Fibroblast of lung (primary cell): ENCODE measurements at regions not wholly inside any gene's neighbourhood (a gene's known extent, or its start where the extent isn't known, plus 50 kb on each side); places are given as distances from the start of the nearest gene placed in this dataset.

ENCODE experiments used
- DNase-seq, 2 donors: peaks; one replicate each; pipeline versions ENCODE4 v3.0.0 to v3.0.0-alpha.2; 2010; ENCODE audit warnings: low read depth in 2 of 2
- H2AFZ ChIP-seq: 2 replicates; pipeline ENCODE4 v1.5.1; 2012; ENCODE audit warnings: low read length, control low read depth, inconsistent platforms
- H3K27ac ChIP-seq: 2 replicates; pipeline ENCODE4 v1.5.1; 2011; ENCODE audit warnings: low read length, control low read depth; ENCODE audit not compliant: insufficient read depth
- H3K27me3 ChIP-seq: 2 replicates; pipeline ENCODE4 v1.5.1; 2011; ENCODE audit warnings: mild to moderate bottlenecking, low read length; ENCODE audit not compliant: control insufficient read depth, insufficient read depth
- H3K36me3 ChIP-seq: 2 replicates; pipeline ENCODE4 v1.5.1; 2011; ENCODE audit warnings: low read length; ENCODE audit not compliant: control insufficient read depth, insufficient read depth
- H3K4me1 ChIP-seq: 2 replicates; pipeline ENCODE4 v1.5.1; 2011; ENCODE audit warnings: low read length; ENCODE audit not compliant: control insufficient read depth, insufficient read depth; ENCODE audit errors: extremely low read depth
- H3K4me2 ChIP-seq: 2 replicates; pipeline ENCODE4 v1.5.1; 2011; ENCODE audit warnings: low read length, control low read depth; ENCODE audit not compliant: insufficient read depth; ENCODE audit errors: extremely low read depth
- H3K4me3 ChIP-seq, 4 experiments: fragments of 200-600 bp in 1 of 4; sonication (generic) in 1 of 4; replicated peaks in 1 of 4; 2 replicates each; pipeline ENCODE4 v1.5.1; 2011 to 2016; ENCODE audit warnings: low read length in 4 of 4, low read depth in 3 of 4, mild to moderate bottlenecking in 3 of 4, control low read depth in 2 of 4, inconsistent platforms in 1 of 4, mixed read lengths in 1 of 4; ENCODE audit not compliant: insufficient read depth in 1 of 4; ENCODE audit errors: control extremely low read depth in 1 of 4
- H3K79me2 ChIP-seq: 2 replicates; pipeline ENCODE4 v1.5.1; 2012; ENCODE audit warnings: mild to moderate bottlenecking, low read length, inconsistent platforms; ENCODE audit not compliant: control insufficient read depth, insufficient read depth
- H3K9ac ChIP-seq: 2 replicates; pipeline ENCODE4 v1.5.1; 2011; ENCODE audit warnings: mild to moderate bottlenecking, low read length, control low read depth; ENCODE audit not compliant: insufficient read depth
- H3K9me3 ChIP-seq: 2 replicates; pipeline ENCODE4 v1.5.1; 2012; ENCODE audit warnings: low read depth, low read length; ENCODE audit not compliant: control insufficient read depth, insufficient read depth
- H4K20me1 ChIP-seq: 2 replicates; pipeline ENCODE4 v1.5.1; 2011; ENCODE audit warnings: low read length; ENCODE audit not compliant: control insufficient read depth, insufficient read depth; ENCODE audit errors: extremely low read depth
- EZH2 ChIP-seq: IDR thresholded peaks from 2 replicates; pipeline ENCODE4 v1.5.1; 2012; ENCODE audit warnings: low read length, control low read depth, mild to moderate bottlenecking; ENCODE audit errors: missing control alignments
- TF ChIP-seq, protein P1 (sequence below), 2 donors: IDR thresholded peaks in 1 of 2; conservative IDR thresholded peaks in 1 of 2; 1 replicate in 1 of 2; 2 replicates in 1 of 2; pipeline ENCODE4 v1.5.1; 2011 to 2012; ENCODE audit warnings: low read length in 2 of 2, control low read depth in 1 of 2, inconsistent platforms in 1 of 2, low read depth in 1 of 2, mild to moderate bottlenecking in 1 of 2

DNA sequence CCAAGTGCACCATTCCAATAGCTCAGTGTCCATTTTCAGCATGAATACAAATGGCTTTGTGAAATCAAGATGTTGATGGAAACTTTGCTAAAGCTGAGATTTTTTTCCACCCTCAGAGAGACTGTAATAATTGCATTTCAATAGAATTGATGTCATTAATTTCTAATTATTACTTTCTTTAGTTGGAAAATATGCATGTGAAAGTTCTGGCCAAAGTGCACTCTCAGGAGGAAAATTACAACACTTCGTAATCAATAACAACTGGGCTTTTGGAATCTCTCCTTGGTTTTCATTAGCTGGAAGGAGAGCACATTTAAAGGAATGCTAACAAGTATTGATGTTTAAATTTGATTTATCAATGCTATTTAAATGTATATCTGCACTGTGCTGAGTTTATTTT, 529.5 kb upstream of the CDH8 start:
- no peak for DNase-seq
- Histone ChIP-seq H3K4me3 (no peak overlapping the region), H3K27me3 (no peaks in the 10 kb centered on the region), H4K20me1 (no peaks in the 10 kb centered on the region), H3K27ac (no peak overlapping the region), H3K9me3 (no peaks in the 10 kb centered on the region), H3K4me2 (no peak overlapping the region), H3K36me3 (no peaks in the 10 kb centered on the region), H2AFZ (no peak overlapping the region), H3K9ac (no peak overlapping the region), H3K4me1 (no peaks in the 10 kb centered on the region), H3K79me2 (no peaks in the 10 kb centered on the region)
- TF ChIP-seq, protein P1, sequence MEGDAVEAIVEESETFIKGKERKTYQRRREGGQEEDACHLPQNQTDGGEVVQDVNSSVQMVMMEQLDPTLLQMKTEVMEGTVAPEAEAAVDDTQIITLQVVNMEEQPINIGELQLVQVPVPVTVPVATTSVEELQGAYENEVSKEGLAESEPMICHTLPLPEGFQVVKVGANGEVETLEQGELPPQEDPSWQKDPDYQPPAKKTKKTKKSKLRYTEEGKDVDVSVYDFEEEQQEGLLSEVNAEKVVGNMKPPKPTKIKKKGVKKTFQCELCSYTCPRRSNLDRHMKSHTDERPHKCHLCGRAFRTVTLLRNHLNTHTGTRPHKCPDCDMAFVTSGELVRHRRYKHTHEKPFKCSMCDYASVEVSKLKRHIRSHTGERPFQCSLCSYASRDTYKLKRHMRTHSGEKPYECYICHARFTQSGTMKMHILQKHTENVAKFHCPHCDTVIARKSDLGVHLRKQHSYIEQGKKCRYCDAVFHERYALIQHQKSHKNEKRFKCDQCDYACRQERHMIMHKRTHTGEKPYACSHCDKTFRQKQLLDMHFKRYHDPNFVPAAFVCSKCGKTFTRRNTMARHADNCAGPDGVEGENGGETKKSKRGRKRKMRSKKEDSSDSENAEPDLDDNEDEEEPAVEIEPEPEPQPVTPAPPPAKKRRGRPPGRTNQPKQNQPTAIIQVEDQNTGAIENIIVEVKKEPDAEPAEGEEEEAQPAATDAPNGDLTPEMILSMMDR (conservative IDR thresholded peaks at IDR 0.05 in 1 of 2, IDR thresholded peaks at IDR 0.05 in 1 of 2; ENCODE audit: low read depth in 1 of 2, low read length in 2 of 2) = no peak
- no peak for TF ChIP-seq EZH2

DNA sequence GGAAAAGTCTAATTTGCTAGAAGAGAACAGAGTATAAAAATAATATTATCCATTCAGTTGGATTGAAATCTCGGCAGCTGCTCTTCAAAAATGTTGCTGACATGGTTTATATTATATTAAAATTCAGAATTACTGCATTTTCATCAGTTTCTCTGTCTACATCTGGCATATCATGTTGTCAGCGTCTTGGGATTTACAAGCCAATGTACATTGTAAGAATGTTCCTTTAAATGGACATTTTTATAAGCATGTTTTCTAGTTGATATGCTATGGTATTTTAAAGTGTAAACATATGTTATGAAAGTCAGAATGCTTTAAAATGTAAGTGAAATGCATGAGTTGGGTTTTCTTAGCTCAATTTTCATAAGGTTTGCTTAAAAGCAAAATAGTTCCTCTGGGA, 528.1 kb upstream of the CDH8 start:
- Histone ChIP-seq H3K27ac (no peak overlapping the region), H3K4me1 (no peaks in the 10 kb centered on the region), H3K9me3 (no peaks in the 10 kb centered on the region), H3K4me2 (no peak overlapping the region), H3K4me3 (no peak overlapping the region), H3K36me3 (no peaks in the 10 kb centered on the region), H3K27me3 (no peaks in the 10 kb centered on the region), H2AFZ (no peak overlapping the region), H4K20me1 (no peaks in the 10 kb centered on the region), H3K9ac (no peak overlapping the region), H3K79me2 (no peaks in the 10 kb centered on the region)
- no peak for DNase-seq
- TF ChIP-seq EZH2 = no peak
- TF ChIP-seq, protein P1 (conservative IDR thresholded peaks at IDR 0.05 in 1 of 2, IDR thresholded peaks at IDR 0.05 in 1 of 2; ENCODE audit: low read depth in 1 of 2, low read length in 2 of 2) = no peak

DNA sequence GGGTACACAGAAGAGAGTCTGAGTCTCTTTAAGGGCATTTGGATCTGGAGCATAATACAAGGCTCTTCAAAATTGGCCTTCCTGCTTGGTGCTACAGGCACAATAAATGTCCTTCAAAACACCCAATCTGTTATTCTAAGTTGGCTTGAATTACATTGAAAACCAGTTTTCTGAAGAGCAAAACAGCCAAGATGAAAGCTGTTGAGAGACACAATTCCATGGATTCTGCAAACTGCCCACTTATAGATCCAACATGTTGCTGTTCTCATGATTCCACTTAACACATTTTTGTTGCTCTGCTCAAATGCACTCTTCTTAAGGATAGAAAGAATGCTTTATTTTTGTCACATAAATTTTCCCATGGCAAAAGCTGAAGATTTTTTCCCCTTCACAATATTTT, 525.9 kb upstream of the CDH8 start:
- no peak for TF ChIP-seq EZH2
- TF ChIP-seq, protein P1 (conservative IDR thresholded peaks at IDR 0.05 in 1 of 2, IDR thresholded peaks at IDR 0.05 in 1 of 2; ENCODE audit: low read depth in 1 of 2, low read length in 2 of 2) = no peak

More for the DNA sequence above, 525.9 kb upstream of the CDH8 start:
- Histone ChIP-seq H3K4me2 (no peak overlapping the region), H3K4me3 (no peak overlapping the region), H3K4me1 (no peaks in the 10 kb centered on the region), H3K27me3 (no peaks in the 10 kb centered on the region), H3K79me2 (no peaks in the 10 kb centered on the region), H3K9ac (no peak overlapping the region), H2AFZ (no peak overlapping the region), H3K9me3 (no peaks in the 10 kb centered on the region), H3K36me3 (no peaks in the 10 kb centered on the region), H4K20me1 (no peaks in the 10 kb centered on the region), H3K27ac (no peak overlapping the region)
- no peak for DNase-seq
